ENCODE measurements at regions not wholly inside any gene's neighbourhood (a gene's known extent, or its start where the extent isn't known, plus 50 kb on each side); places are given as distances from the start of the nearest gene placed in this dataset.

- H3K9me3 ChIP-seq, result no peaks in the 10 kb centered on the region
- H3K27me3 ChIP-seq, result no peaks in the 10 kb centered on the region
- no peaks in the 10 kb centered on the region for H3K36me3 ChIP-seq
These were observed 173.0 kb upstream of the STK17B start for GRCh38 chr2:196344397-196344796.

GRCh38 chr2:196353717-196354116 lies 182.3 kb upstream of the STK17B start:
- DNase-seq, result no peak
- Histone ChIP-seq H3K36me3 (no peaks in the 10 kb centered on the region), H3K27me3 (no peaks in the 10 kb centered on the region), H3K4me3 (no peak overlapping the region), H3K9me3 (peaks cover 5% of the 10 kb centered on the region; the same call in 1 of the 2 replicates)

More at GRCh38 chr2:196344397-196344796, 173.0 kb upstream of the STK17B start:
- DNase-seq, result no peak
- no peak overlapping the region for H3K4me3 ChIP-seq

GRCh38 chr2:196354186-196354585 lies 182.8 kb upstream of the STK17B start:
- no peaks in the 10 kb centered on the region for H3K27me3 ChIP-seq
- H3K9me3 ChIP-seq, result peaks cover 5% of the 10 kb centered on the region; the same call in 1 of the 2 replicates
- H3K36me3 ChIP-seq, result no peaks in the 10 kb centered on the region
- H3K4me3 ChIP-seq, result no peak overlapping the region
- no peak for DNase-seq

GRCh38 chr2:196356332-196356731 lies 185.0 kb upstream of the STK17B start:
- no peaks in the 10 kb centered on the region for H3K27me3 ChIP-seq
- H3K36me3 ChIP-seq, result no peaks in the 10 kb centered on the region
- no peak overlapping the region for H3K4me3 ChIP-seq
- H3K9me3 ChIP-seq, result peaks cover 5% of the 10 kb centered on the region; the same call in 1 of the 2 replicates
- no peak for DNase-seq

- Histone ChIP-seq H3K9me3 (no peaks in the 10 kb centered on the region), H3K36me3 (no peaks in the 10 kb centered on the region), H3K27me3 (no peaks in the 10 kb centered on the region), H3K4me3 (no peak overlapping the region)
- no peak for DNase-seq
These were observed 189.3 kb upstream of the STK17B start for GRCh38 chr2:196360650-196361049.

GRCh38 chr2:196361606-196362326 lies 190.4 kb upstream of the STK17B start:
- H3K36me3 ChIP-seq, result no peaks in the 10 kb centered on the region
- no peak overlapping the region for H3K4me3 ChIP-seq
- no peaks in the 10 kb centered on the region for H3K27me3 ChIP-seq
- DNase-seq, result no peak
- H3K9me3 ChIP-seq, result no peaks in the 10 kb centered on the region

GRCh38 chr2:196362973-196363549 lies 191.7 kb upstream of the STK17B start:
- H3K27me3 ChIP-seq, result no peaks in the 10 kb centered on the region
- no peaks in the 10 kb centered on the region for H3K36me3 ChIP-seq
- H3K4me3 ChIP-seq, result no peak overlapping the region
- 0 out of 2 replicates have a peak, but pooled peaks cover 2% of the 10 kb centered on the region for H3K9me3 ChIP-seq
- no peak for DNase-seq

GRCh38 chr2:196365145-196365544 lies 193.8 kb upstream of the STK17B start:
- H3K9me3 ChIP-seq, result 0 out of 2 replicates have a peak, but pooled peaks cover 3% of the 10 kb centered on the region
- no peak for DNase-seq
- no peaks in the 10 kb centered on the region for H3K36me3 ChIP-seq
- no peaks in the 10 kb centered on the region for H3K27me3 ChIP-seq
- no peak overlapping the region for H3K4me3 ChIP-seq

GRCh38 chr2:196365923-196366322 lies 194.5 kb upstream of the STK17B start:
- H3K4me3 ChIP-seq, result no peak overlapping the region
- H3K36me3 ChIP-seq, result no peaks in the 10 kb centered on the region
- H3K9me3 ChIP-seq, result 0 out of 2 replicates have a peak, but pooled peaks cover 3% of the 10 kb centered on the region
- no peaks in the 10 kb centered on the region for H3K27me3 ChIP-seq
- DNase-seq, result no peak

GRCh38 chr2:196367633-196368032 lies 196.3 kb upstream of the STK17B start:
- no peaks in the 10 kb centered on the region for H3K27me3 ChIP-seq
- H3K9me3 ChIP-seq, result 0 out of 2 replicates have a peak, but pooled peaks cover 3% of the 10 kb centered on the region
- DNase-seq, result no peak
- H3K4me3 ChIP-seq, result no peak overlapping the region
- H3K36me3 ChIP-seq, result no peaks in the 10 kb centered on the region

- DNase-seq, result no peak
- 0 out of 2 replicates have a peak, but pooled peaks cover 3% of the 10 kb centered on the region for H3K9me3 ChIP-seq
- H3K36me3 ChIP-seq, result no peaks in the 10 kb centered on the region
- no peaks in the 10 kb centered on the region for H3K27me3 ChIP-seq
- H3K4me3 ChIP-seq, result no peak overlapping the region
These were observed 197.3 kb upstream of the STK17B start for GRCh38 chr2:196368546-196369225.

GRCh38 chr2:196369967-196370366 lies 198.6 kb upstream of the STK17B start:
- DNase-seq, result no peak
- H3K36me3 ChIP-seq, result no peaks in the 10 kb centered on the region

GRCh38 chr2:196370381-196370780 lies 199.0 kb upstream of the STK17B start:
- H3K4me3 ChIP-seq, result no peak overlapping the region
- no peaks in the 10 kb centered on the region for H3K27me3 ChIP-seq
- no peaks in the 10 kb centered on the region for H3K36me3 ChIP-seq
- H3K9me3 ChIP-seq, result 0 out of 2 replicates have a peak, but pooled peaks cover 3% of the 10 kb centered on the region
- no peak for DNase-seq

More at GRCh38 chr2:196369967-196370366, 198.6 kb upstream of the STK17B start:
- Histone ChIP-seq H3K4me3 (no peak overlapping the region), H3K27me3 (no peaks in the 10 kb centered on the region), H3K9me3 (0 out of 2 replicates have a peak, but pooled peaks cover 3% of the 10 kb centered on the region)

- Histone ChIP-seq H3K27me3 (no peaks in the 10 kb centered on the region), H3K9me3 (0 out of 2 replicates have a peak, but pooled peaks cover 3% of the 10 kb centered on the region), H3K4me3 (no peak overlapping the region), H3K36me3 (no peaks in the 10 kb centered on the region)
- no peak for DNase-seq
These were observed 201.0 kb upstream of the STK17B start for GRCh38 chr2:196372276-196372809.

- H3K4me3 ChIP-seq, result no peak overlapping the region
- DNase-seq, result no peak
- no peaks in the 10 kb centered on the region for H3K27me3 ChIP-seq
- H3K36me3 ChIP-seq, result no peaks in the 10 kb centered on the region
- H3K9me3 ChIP-seq, result 0 out of 2 replicates have a peak, but pooled peaks cover 2% of the 10 kb centered on the region
These were observed 201.7 kb upstream of the STK17B start for GRCh38 chr2:196372811-196373664.

Measured in MG63 (cell line).